Astrocyte (in vitro differentiated cells and primary cell): ENCODE measurements at regions not wholly inside any gene's neighbourhood (a gene's known extent, or its start where the extent isn't known, plus 50 kb on each side); places are given as distances from the start of the nearest gene placed in this dataset.

ENCODE experiments used
- CTCF ChIP-seq: IDR thresholded peaks from 2 replicates; pipeline ENCODE4 v1.5.1; 2011; ENCODE audit warnings: low read depth, mild to moderate bottlenecking, inconsistent platforms, low read length, moderate library complexity; ENCODE audit not compliant: insufficient read depth
- EZH2 ChIP-seq: IDR thresholded peaks from 2 replicates; pipeline ENCODE4 v1.6.1; 2012; ENCODE audit warnings: mild to moderate bottlenecking, low read length, inconsistent platforms; ENCODE audit not compliant: insufficient read depth

GRCh38 chr4:58732973-58733372, 1622.8 kb upstream of the IGFBP7 start:
- TF ChIP-seq CTCF (no peak), EZH2 (no peak)
